IMR-90 (cell line): ENCODE measurements at regions not wholly inside any gene's neighbourhood (a gene's known extent, or its start where the extent isn't known, plus 50 kb on each side); places are given as distances from the start of the nearest gene placed in this dataset.

Experiments
- BHLHE40 ChIP-seq: fragments of 150-350 bp; IDR thresholded peaks from 2 replicates; pipeline ENCODE4 v1.6.1; 2016; ENCODE audit warnings: mild to moderate bottlenecking, low read depth, low read length
- CTCF ChIP-seq: conservative IDR thresholded peaks from 2 replicates; pipeline ENCODE4 v1.5.1; 2012; ENCODE audit warnings: mild to moderate bottlenecking, low read depth, low read length, improper control_type of control experiment
- RAD21 ChIP-seq: IDR thresholded peaks from 2 replicates; pipeline ENCODE4 v1.6.1; 2012; ENCODE audit warnings: low read length, improper control_type of control experiment

- TF ChIP-seq BHLHE40: no peak
- TF ChIP-seq CTCF: no peak
- TF ChIP-seq RAD21: no peak
Observed at GRCh38 chr3:53991240-53991639, 99.6 kb upstream of the SELENOK start.
